B cell (primary cell): ENCODE measurements at regions not wholly inside any gene's neighbourhood (a gene's known extent, or its start where the extent isn't known, plus 50 kb on each side); places are given as distances from the start of the nearest gene placed in this dataset.
"Not testable (repeated sequence)": the region's sequence is repeated elsewhere in the genome, so short reads cannot be mapped to it uniquely, and the experiment has no call there.

ENCODE experiments used
- ATAC-seq: fragments of 200-7000 bp; cut with Tn5 transposase; one replicate; pipeline ENCODE4 v1.10.0; 2021; ENCODE audit warnings: low read depth, mild to moderate bottlenecking, moderate number of reproducible peaks, moderate library complexity
- CTCF ChIA-PET: fragments of 350-600 bp; sonication (Branson Sonifier 250); formaldehyde crosslinking; loops from one replicate; lab custom pipeline; 2021; ENCODE audit warnings: antibody characterized with exemption, inconsistent platforms; lab: Charles Lee
- POLR2A ChIA-PET: fragments of 350-600 bp; sonication (Branson Sonifier 250); formaldehyde crosslinking; loops from one replicate; lab custom pipeline; 2021; ENCODE audit warnings: antibody characterized with exemption; lab: Charles Lee
- DNase-seq: peaks from one replicate; pipeline ENCODE4 v3.0.0; 2013
- H2AFZ ChIP-seq: 2 replicates; pipeline ENCODE4 v1.6.1; 2012; ENCODE audit warnings: mild to moderate bottlenecking, low read depth, low read length; ENCODE audit not compliant: insufficient read depth, poor library complexity, severe bottlenecking
- H3K27ac ChIP-seq, 2 donors: 1 replicate in 1 of 2; 2 replicates in 1 of 2; pipeline ENCODE4 v1.5.1; 2012 to 2013; ENCODE audit warnings: low read length in 2 of 2, mild to moderate bottlenecking in 2 of 2, moderate library complexity in 1 of 2
- H3K27me3 ChIP-seq, 4 experiments: fragments of 200-600 bp in 1 of 4; sonication (generic) in 1 of 4; replicated peaks in 1 of 4; 1 replicate in 2 of 4; 2 replicates in 2 of 4; pipeline versions ENCODE4 v1.6.1 to v1.7.0; 2013 to 2016; ENCODE audit warnings: low read length in 3 of 4, mild to moderate bottlenecking in 2 of 4, mixed read lengths in 1 of 4, moderate library complexity in 1 of 4; ENCODE audit not compliant: insufficient read depth in 4 of 4, control insufficient read depth in 3 of 4; ENCODE audit errors: control extremely low read depth in 1 of 4
- H3K36me3 ChIP-seq, 2 experiments: replicated peaks in 1 of 2; 1 replicate in 1 of 2; 2 replicates in 1 of 2; pipeline versions ENCODE4 v1.6.1 to v1.7.1; 2013; ENCODE audit warnings: low read length in 1 of 2; ENCODE audit not compliant: insufficient read depth in 2 of 2, control insufficient read depth in 1 of 2; ENCODE audit errors: control extremely low read depth in 1 of 2, extremely low read depth in 1 of 2
- H3K4me1 ChIP-seq, 2 donors: fragments of 200-600 bp in 1 of 2; sonication (generic) in 1 of 2; 1 replicate in 1 of 2; 2 replicates in 1 of 2; pipeline versions ENCODE4 v1.5.1 to v1.6.1; 2013 to 2017; ENCODE audit warnings: low read length in 2 of 2; ENCODE audit not compliant: control insufficient read depth in 2 of 2, insufficient read depth in 2 of 2
- H3K4me2 ChIP-seq: replicated peaks from 2 replicates; pipeline ENCODE3; 2012; ENCODE audit warnings: mild to moderate bottlenecking, low read depth, low read length; ENCODE audit not compliant: poor library complexity, severe bottlenecking
- H3K4me3 ChIP-seq, 5 experiments: fragments of 200-600 bp in 1 of 5; sonication (generic) in 1 of 5; 1 replicate in 3 of 5; 2 replicates in 2 of 5; pipeline versions ENCODE4 v1.5.1 to v1.7.0; 2011 to 2016; ENCODE audit warnings: low read length in 4 of 5, mild to moderate bottlenecking in 4 of 5, low read depth in 2 of 5, control low read depth in 1 of 5, moderate library complexity in 1 of 5; ENCODE audit not compliant: insufficient read depth in 1 of 5; ENCODE audit errors: control extremely low read depth in 1 of 5, extremely low read depth in 1 of 5
- H3K79me2 ChIP-seq: fragments of 200-600 bp; sonication (generic); one replicate; pipeline ENCODE4 v1.6.0; 2016; ENCODE audit warnings: low read length; ENCODE audit not compliant: control insufficient read depth, insufficient read depth
- H3K9ac ChIP-seq: fragments of 200-600 bp; sonication (generic); 2 replicates; pipeline ENCODE4 v1.6.1; 2017; ENCODE audit warnings: mild to moderate bottlenecking, low read length, moderate library complexity
- H3K9me3 ChIP-seq, 3 donors: one replicate each; pipeline versions ENCODE4 v1.6.1 to v1.7.1; 2013; ENCODE audit warnings: low read length in 2 of 3; ENCODE audit not compliant: control insufficient read depth in 2 of 3, insufficient read depth in 1 of 3; ENCODE audit errors: control extremely low read depth in 1 of 3
- H4K20me1 ChIP-seq: 2 replicates; pipeline ENCODE4 v1.6.0; 2012; ENCODE audit warnings: mild to moderate bottlenecking, low read length; ENCODE audit not compliant: insufficient read depth, control insufficient read depth, poor library complexity, severe bottlenecking
- H3K27ac Mint-ChIP-seq: one replicate; pipeline ENCODE4 v1.8.0; 2021; ENCODE audit warnings: mixed read lengths
- H3K27me3 Mint-ChIP-seq: one replicate; pipeline ENCODE4 v1.8.0; 2021; ENCODE audit warnings: mixed read lengths
- H3K4me1 Mint-ChIP-seq: one replicate; pipeline ENCODE4 v1.8.0; 2021; ENCODE audit warnings: mixed read lengths
- H3K4me3 Mint-ChIP-seq: one replicate; pipeline ENCODE4 v1.8.0; 2021; ENCODE audit warnings: mixed read lengths
- H3K9me3 Mint-ChIP-seq: one replicate; pipeline ENCODE4 v1.8.0; 2022; ENCODE audit warnings: mixed read lengths; ENCODE audit not compliant: insufficient read depth
- EZH2 ChIP-seq: IDR thresholded peaks from 2 replicates; pipeline ENCODE4 v1.6.1; 2012; ENCODE audit warnings: borderline replicate concordance, low read depth, mild to moderate bottlenecking, moderate library complexity, low read length; ENCODE audit not compliant: insufficient read depth, poor library complexity, severe bottlenecking
- WGBS: methylation state at CpG from one replicate; pipeline ENCODE4 v1.1.5; 2013; ENCODE audit warnings: missing lambda C conversion rate; ENCODE audit not compliant: insufficient coverage; 5-methylcytosine and 5-hydroxymethylcytosine counted together
- intact Hi-C: fragments of 100-400 bp; cut with micrococcal nuclease; formaldehyde crosslinking; loops from one replicate; pipeline ENCODE4 v1.10.0; 2022
- TF ChIP-seq, protein P1 (sequence below): fragments of 200-600 bp; IDR thresholded peaks from one replicate; pipeline ENCODE4 v1.8.0; 2022; ENCODE audit warnings: antibody characterized with exemption, mild to moderate bottlenecking

DNA sequence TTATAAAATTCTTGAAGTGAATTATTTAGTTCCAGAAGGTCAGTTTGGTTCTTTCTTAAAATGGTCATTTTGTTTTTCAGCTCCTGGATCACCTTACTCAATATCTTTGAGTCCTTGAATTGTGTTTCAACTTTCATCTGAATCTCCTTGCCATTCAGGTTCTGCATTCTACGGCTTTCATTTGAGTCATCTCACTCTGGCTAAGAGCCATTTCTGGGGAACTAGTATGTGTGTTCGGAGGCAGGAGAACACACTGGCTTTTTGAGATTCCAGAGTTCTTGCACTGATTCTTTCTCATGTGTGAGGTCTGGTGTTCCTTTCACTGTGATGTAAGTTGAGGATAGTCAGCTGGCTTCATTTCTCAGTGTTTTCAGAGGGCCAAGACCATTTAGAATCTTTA is 708.4 kb upstream of the FRG1 start:
- ChIA-PET CTCF (no interaction called here), POLR2A (no interaction called here)
- intact Hi-C loops, result no loop called here
- H2AFZ ChIP-seq, result no peak overlapping the region
- no peaks in the 10 kb centered on the region for H3K36me3 ChIP-seq
- H3K27ac ChIP-seq, result no peak overlapping the region
- 92% methylated on average over 2 of the region's 2 CpGs for WGBS
- no peaks in the 10 kb centered on the region for H3K9me3 Mint-ChIP-seq
- H3K4me3 Mint-ChIP-seq, result no peak overlapping the region
- H3K27me3 ChIP-seq, result no peaks in the 10 kb centered on the region
- H3K9me3 ChIP-seq, result peaks cover 0 to 18% (median 1%) of the 10 kb centered on the region in 3 donors
- no peak overlapping the region for H3K4me3 ChIP-seq
- H3K27ac Mint-ChIP-seq, result no peak overlapping the region
- no peaks in the 10 kb centered on the region for H4K20me1 ChIP-seq
- H3K4me1 ChIP-seq, result no peaks in the 10 kb centered on the region
- TF ChIP-seq, protein P1, sequence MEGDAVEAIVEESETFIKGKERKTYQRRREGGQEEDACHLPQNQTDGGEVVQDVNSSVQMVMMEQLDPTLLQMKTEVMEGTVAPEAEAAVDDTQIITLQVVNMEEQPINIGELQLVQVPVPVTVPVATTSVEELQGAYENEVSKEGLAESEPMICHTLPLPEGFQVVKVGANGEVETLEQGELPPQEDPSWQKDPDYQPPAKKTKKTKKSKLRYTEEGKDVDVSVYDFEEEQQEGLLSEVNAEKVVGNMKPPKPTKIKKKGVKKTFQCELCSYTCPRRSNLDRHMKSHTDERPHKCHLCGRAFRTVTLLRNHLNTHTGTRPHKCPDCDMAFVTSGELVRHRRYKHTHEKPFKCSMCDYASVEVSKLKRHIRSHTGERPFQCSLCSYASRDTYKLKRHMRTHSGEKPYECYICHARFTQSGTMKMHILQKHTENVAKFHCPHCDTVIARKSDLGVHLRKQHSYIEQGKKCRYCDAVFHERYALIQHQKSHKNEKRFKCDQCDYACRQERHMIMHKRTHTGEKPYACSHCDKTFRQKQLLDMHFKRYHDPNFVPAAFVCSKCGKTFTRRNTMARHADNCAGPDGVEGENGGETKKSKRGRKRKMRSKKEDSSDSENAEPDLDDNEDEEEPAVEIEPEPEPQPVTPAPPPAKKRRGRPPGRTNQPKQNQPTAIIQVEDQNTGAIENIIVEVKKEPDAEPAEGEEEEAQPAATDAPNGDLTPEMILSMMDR, result no peak
- no peak for TF ChIP-seq EZH2
- ATAC-seq, result no peak
- no peak overlapping the region for H3K4me2 ChIP-seq
- H3K27me3 Mint-ChIP-seq, result no peaks in the 10 kb centered on the region
- DNase-seq, result no peak
- no peaks in the 10 kb centered on the region for H3K4me1 Mint-ChIP-seq
- no peak overlapping the region for H3K9ac ChIP-seq
- H3K79me2 ChIP-seq, result no peaks in the 10 kb centered on the region

DNA sequence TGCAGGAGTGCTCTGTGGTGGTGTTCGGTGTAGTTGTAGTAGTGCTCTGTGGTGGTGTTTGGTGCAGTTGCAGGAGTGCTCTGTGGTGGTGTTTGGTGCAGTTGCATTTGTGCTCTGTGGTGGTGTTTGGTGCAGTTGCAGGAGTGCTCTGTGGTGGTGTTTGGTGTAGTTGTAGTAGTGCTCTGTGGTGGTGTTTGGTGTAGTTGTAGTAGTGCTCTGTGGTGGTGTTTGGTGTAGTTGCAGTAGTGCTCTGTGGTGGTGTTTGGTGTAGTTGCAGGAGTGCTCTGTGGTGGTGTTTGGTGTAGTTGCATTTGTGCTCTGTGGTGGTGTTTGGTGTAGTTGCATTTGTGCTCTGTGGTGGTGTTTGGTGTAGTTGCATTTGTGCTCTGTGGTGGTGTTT is 706.9 kb upstream of the FRG1 start:
- H3K27ac Mint-ChIP-seq, H3K9ac ChIP-seq, H3K4me2 ChIP-seq, H3K36me3 ChIP-seq, H3K9me3 Mint-ChIP-seq, POLR2A ChIA-PET, H4K20me1 ChIP-seq, H3K4me1 ChIP-seq, intact Hi-C loops, H3K27me3 ChIP-seq, CTCF ChIA-PET, ATAC-seq, H3K4me3 Mint-ChIP-seq, H2AFZ ChIP-seq, H3K4me3 ChIP-seq, H3K27me3 Mint-ChIP-seq, H3K79me2 ChIP-seq, H3K27ac ChIP-seq, DNase-seq, H3K4me1 Mint-ChIP-seq: not testable (repeated sequence)
- no CpG with 5 or more reads among the region's 1 CpG for WGBS
- H3K9me3 ChIP-seq, result peaks cover 0 to 18% (median 1%) of the 10 kb centered on the region in 3 donors

DNA sequence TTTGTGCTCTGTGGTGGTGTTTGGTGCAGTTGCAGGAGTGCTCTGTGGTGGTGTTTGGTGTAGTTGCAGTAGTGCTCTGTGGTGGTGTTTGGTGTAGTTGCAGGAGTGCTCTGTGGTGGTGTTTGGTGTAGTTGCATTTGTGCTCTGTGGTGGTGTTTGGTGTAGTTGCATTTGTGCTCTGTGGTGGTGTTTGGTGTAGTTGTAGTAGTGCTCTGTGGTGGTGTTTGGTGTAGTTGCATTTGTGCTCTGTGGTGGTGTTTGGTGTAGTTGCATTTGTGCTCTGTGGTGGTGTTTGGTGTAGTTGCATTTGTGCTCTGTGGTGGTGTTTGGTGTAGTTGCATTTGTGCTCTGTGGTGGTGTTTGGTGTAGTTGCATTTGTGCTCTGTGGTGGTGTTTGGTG is 705.7 kb upstream of the FRG1 start:
- H3K27me3 Mint-ChIP-seq, H3K9ac ChIP-seq, H2AFZ ChIP-seq, H3K27ac Mint-ChIP-seq, H3K9me3 Mint-ChIP-seq, H3K79me2 ChIP-seq, H3K4me2 ChIP-seq, intact Hi-C loops, H3K4me1 ChIP-seq, H3K4me1 Mint-ChIP-seq, H3K4me3 Mint-ChIP-seq, H3K4me3 ChIP-seq, H3K27me3 ChIP-seq, H3K36me3 ChIP-seq, ATAC-seq, H3K27ac ChIP-seq, POLR2A ChIA-PET, CTCF ChIA-PET, DNase-seq, H4K20me1 ChIP-seq: not testable (repeated sequence)
- H3K9me3 ChIP-seq, result peaks cover 0 to 18% (median 2%) of the 10 kb centered on the region in 3 donors
